ENCODE measurements at regions not wholly inside any gene's neighbourhood (a gene's known extent, or its start where the extent isn't known, plus 50 kb on each side); places are given as distances from the start of the nearest gene placed in this dataset.
"Not testable (repeated sequence)": the region's sequence is repeated elsewhere in the genome, so short reads cannot be mapped to it uniquely, and the experiment has no call there.

- POLR2A ChIA-PET: no interaction called here
- CTCF ChIA-PET: no interaction called here
- no peak for DNase-seq (ENCODE audit: extremely low spot score)
- no peak for TF ChIP-seq CTCF (IDR thresholded peaks at IDR 0.05; ENCODE audit: control extremely low read depth, extremely low read depth, low read depth, missing control alignments)
Measured at GRCh38 chr1:112141301-112141700, 151.8 kb upstream of the KCND3 start.

GRCh38 chr1:112141923-112142322 is 152.5 kb upstream of the KCND3 start:
- TF ChIP-seq CTCF (IDR thresholded peaks at IDR 0.05; ENCODE audit: control extremely low read depth, extremely low read depth, low read depth, missing control alignments): no peak
- DNase-seq (ENCODE audit: extremely low spot score): no peak
- ChIA-PET CTCF (no interaction called here), POLR2A (no interaction called here)

- no peak for TF ChIP-seq CTCF (IDR thresholded peaks at IDR 0.05; ENCODE audit: control extremely low read depth, extremely low read depth, low read depth, missing control alignments)
- CTCF ChIA-PET: interaction anchor here (1.0 kb wide), 1 partner anchor 21 kb away, joined by 3 read pairs; no protein-coding TSS in a partner anchor
Measured at GRCh38 chr1:112143871-112144441, 154.5 kb upstream of the KCND3 start.

GRCh38 chr1:112144733-112145426 is 155.4 kb upstream of the KCND3 start:
- ChIA-PET POLR2A (no interaction called here), CTCF (interaction anchor here (1.0 to 1.5 kb wide), 2 partner anchors 19 to 21 kb away, joined by 3 read pairs; no protein-coding TSS in a partner anchor)
- no peak for DNase-seq (ENCODE audit: extremely low spot score)
- TF ChIP-seq CTCF (IDR thresholded peaks at IDR 0.05; ENCODE audit: control extremely low read depth, extremely low read depth, low read depth, missing control alignments): no peak

More at GRCh38 chr1:112143871-112144441, 154.5 kb upstream of the KCND3 start:
- no peak for DNase-seq (ENCODE audit: extremely low spot score)
- POLR2A ChIA-PET: no interaction called here

GRCh38 chr1:112146201-112146715 is 156.8 kb upstream of the KCND3 start:
- no peak for TF ChIP-seq CTCF (IDR thresholded peaks at IDR 0.05; ENCODE audit: control extremely low read depth, extremely low read depth, low read depth, missing control alignments)
- ChIA-PET POLR2A (no interaction called here), CTCF (interaction anchor here (1.5 kb wide), 1 partner anchor 17 kb away, joined by 3 read pairs; no protein-coding TSS in a partner anchor)
- no peak for DNase-seq (ENCODE audit: extremely low spot score)

GRCh38 chr1:112160214-112160613 is 170.7 kb upstream of the KCND3 start:
- POLR2A ChIA-PET; DNase-seq (ENCODE audit: extremely low spot score); CTCF ChIA-PET: not testable (repeated sequence)

- DNase-seq (ENCODE audit: extremely low spot score): no peak
- ChIA-PET POLR2A (interaction anchor here (0.6 kb wide), 1 partner anchor 40 kb away, joined by 9 read pairs; no protein-coding TSS in a partner anchor), CTCF (interaction anchor here (0.8 to 1.2 kb wide), 3 partner anchors 12 to 86 kb away, joined by 3 to 4 read pairs (median 3); no protein-coding TSS in a partner anchor)
- TF ChIP-seq CTCF (IDR thresholded peaks at IDR 0.05; ENCODE audit: control extremely low read depth, extremely low read depth, low read depth, missing control alignments): no peak
Measured at GRCh38 chr1:112165375-112165774, 175.9 kb upstream of the KCND3 start.
